Daoy (cell line): ENCODE measurements at regions not wholly inside any gene's neighbourhood (a gene's known extent, or its start where the extent isn't known, plus 50 kb on each side); places are given as distances from the start of the nearest gene placed in this dataset.
A peak's percentile ranks its signal among the peaks of the same experiment; 100 is the strongest.

Source experiments
- DNase-seq: peaks from one replicate; pipeline ENCODE4 v3.0.0-alpha.2; 2015; ENCODE audit warnings: low read depth

- no peak for DNase-seq
These were observed 92.9 kb downstream of the TXNL1 start for GRCh38 chr18:56545464-56545863.

- no peak for DNase-seq
These were observed 95.9 kb downstream of the TXNL1 start for GRCh38 chr18:56542476-56542875.

GRCh38 chr18:56541793-56542192 lies 96.6 kb downstream of the TXNL1 start:
- no peak for DNase-seq

GRCh38 chr18:56541340-56541739 lies 97.1 kb downstream of the TXNL1 start:
- DNase-seq = no peak

GRCh38 chr18:56538746-56539145 lies 99.6 kb downstream of the TXNL1 start:
- DNase-seq = no peak

GRCh38 chr18:56532176-56532840 lies 106.1 kb downstream of the TXNL1 start:
- DNase-seq = peak; percentile 70

GRCh38 chr18:56522816-56523215 lies 115.6 kb downstream of the TXNL1 start:
- no peak for DNase-seq

- no peak for DNase-seq
These were observed 117.1 kb downstream of the TXNL1 start for GRCh38 chr18:56521263-56521662.

- DNase-seq = no peak
These were observed 120.6 kb downstream of the TXNL1 start for GRCh38 chr18:56517761-56518160.

- no peak for DNase-seq
These were observed 121.2 kb downstream of the TXNL1 start for GRCh38 chr18:56517196-56517595.

GRCh38 chr18:56516789-56517188 lies 121.6 kb downstream of the TXNL1 start:
- peak; percentile 56 for DNase-seq

GRCh38 chr18:56515522-56515921 lies 122.9 kb downstream of the TXNL1 start:
- no peak for DNase-seq

- DNase-seq = no peak
These were observed 126.4 kb downstream of the TXNL1 start for GRCh38 chr18:56511996-56512395.

GRCh38 chr18:56510108-56510507 lies 128.3 kb downstream of the TXNL1 start:
- DNase-seq = no peak

GRCh38 chr18:56509656-56510055 lies 128.7 kb downstream of the TXNL1 start:
- no peak for DNase-seq

- DNase-seq = no peak
These were observed 129.9 kb downstream of the TXNL1 start for GRCh38 chr18:56508370-56509036.

- DNase-seq = no peak
These were observed 132.4 kb downstream of the TXNL1 start for GRCh38 chr18:56505971-56506370.

- DNase-seq = no peak
These were observed 133.1 kb downstream of the TXNL1 start for GRCh38 chr18:56505293-56505692.

GRCh38 chr18:56501896-56502295 lies 136.5 kb downstream of the TXNL1 start:
- no peak for DNase-seq

GRCh38 chr18:56495884-56496283 lies 142.5 kb downstream of the TXNL1 start:
- DNase-seq = no peak

GRCh38 chr18:56493531-56493930 lies 144.9 kb downstream of the TXNL1 start:
- no peak for DNase-seq

- no peak for DNase-seq
These were observed 146.3 kb downstream of the TXNL1 start for GRCh38 chr18:56492136-56492535.

GRCh38 chr18:56490942-56491341 lies 147.4 kb downstream of the TXNL1 start:
- no peak for DNase-seq

GRCh38 chr18:56489893-56490292 lies 148.5 kb downstream of the TXNL1 start:
- no peak for DNase-seq
